HCT116 (cell line): ENCODE measurements at regions not wholly inside any gene's neighbourhood (a gene's known extent, or its start where the extent isn't known, plus 50 kb on each side); places are given as distances from the start of the nearest gene placed in this dataset.

ENCODE experiments used
- ATAC-seq: fragments of 200-7000 bp; cut with Tn5 transposase; 2 replicates; pipeline ENCODE4 v1.9.1; 2020; ENCODE audit warnings: mild to moderate bottlenecking, moderate library complexity
- BruUV-seq: library from RNA; stranded (reverse); fragments of 400-500 nt; replicated peaks from 2 replicates; lab custom pipeline; 2021; lab: Mats Ljungman, UMichigan
- CTCF ChIA-PET: fragments of 300-600 bp; sonication (Branson Sonifier 250); formaldehyde crosslinking; loops from one replicate; lab custom pipeline; 2021; ENCODE audit warnings: antibody characterized with exemption; lab: Charles Lee
- POLR2A ChIA-PET: fragments of 300-600, 350-600 bp; sonication (Branson Sonifier 250); formaldehyde crosslinking; loops from one replicate; lab custom pipeline; 2021; ENCODE audit warnings: antibody characterized with exemption; lab: Charles Lee
- RAD21 ChIA-PET, 2 experiments: fragments of 300-600 bp; sonication (Branson Sonifier 250); formaldehyde crosslinking; loops; one replicate each; lab custom pipeline; 2023; ENCODE audit warnings: low total read pairs in 2 of 2; ENCODE audit not compliant: uncharacterized antibody in 2 of 2, unreplicated experiment in 2 of 2, low non-redundant PET in 1 of 2; lab: Charles Lee
- DNase-seq: peaks from one replicate; pipeline ENCODE4 v3.0.0-alpha.2; 2010; ENCODE audit warnings: low read depth, low spot score
- H2AFZ ChIP-seq: fragments of 200-600 bp; shearing (Covaris generic), sonication (generic); 2 replicates; pipeline ENCODE4 v1.6.1; 2017; ENCODE audit warnings: low read depth, mixed run types, mixed read lengths, antibody characterized with exemption, low read length; ENCODE audit not compliant: poor library complexity, severe bottlenecking
- H3K27ac ChIP-seq: 2 replicates; pipeline ENCODE4 v1.5.1; 2012; ENCODE audit warnings: low read depth, low read length
- H3K27me3 ChIP-seq: fragments of 200-600 bp; sonication (generic); 2 replicates; pipeline ENCODE4 v1.6.1; 2016; ENCODE audit warnings: mixed run types, low read length, mixed read lengths; ENCODE audit not compliant: insufficient read depth
- H3K36me3 ChIP-seq, 2 experiments: fragments of 200-500 bp in 1 of 2; fragments of 200-600 bp in 1 of 2; sonication (Bioruptor generic) in 1 of 2; sonication (generic) in 1 of 2; 2 replicates each; pipeline versions ENCODE4 v1.5.1 to v1.6.1; 2014 to 2016; ENCODE audit warnings: low read length in 2 of 2, inconsistent platforms in 1 of 2, mixed read lengths in 1 of 2, mixed run types in 1 of 2; ENCODE audit not compliant: insufficient read depth in 2 of 2, control insufficient read depth in 1 of 2
- H3K4me1 ChIP-seq, 2 experiments: fragments of 200-600 bp in 1 of 2; sonication (generic) in 1 of 2; 2 replicates each; pipeline versions ENCODE4 v1.5.1 to v1.6.1; 2012 to 2017; ENCODE audit warnings: low read length in 2 of 2, inconsistent platforms in 1 of 2, mild to moderate bottlenecking in 1 of 2, mixed read lengths in 1 of 2, mixed run types in 1 of 2, moderate library complexity in 1 of 2; ENCODE audit not compliant: insufficient read depth in 2 of 2, control insufficient read depth in 1 of 2
- H3K4me2 ChIP-seq: fragments of 200-600 bp; sonication (generic); 2 replicates; pipeline ENCODE4 v1.6.1; 2017; ENCODE audit warnings: mixed run types, low read length, mixed read lengths
- H3K4me3 ChIP-seq, 2 experiments: fragments of 200-600 bp in 1 of 2; sonication (generic) in 1 of 2; replicated peaks in 1 of 2; 2 replicates each; pipeline ENCODE4 v1.5.1; 2011 to 2016; ENCODE audit warnings: low read length in 2 of 2, control low read depth in 1 of 2, low read depth in 1 of 2, mild to moderate bottlenecking in 1 of 2, mixed read lengths in 1 of 2, mixed run types in 1 of 2
- H3K79me2 ChIP-seq: fragments of 200-600 bp; sonication (generic); 2 replicates; pipeline ENCODE4 v1.6.1; 2017; ENCODE audit warnings: mild to moderate bottlenecking, mixed run types, low read length, moderate library complexity, mixed read lengths; ENCODE audit not compliant: insufficient read depth
- H3K9ac ChIP-seq: fragments of 200-600 bp; sonication (generic); 2 replicates; pipeline ENCODE4 v1.6.1; 2016; ENCODE audit warnings: low read length, mixed read lengths
- H3K9me2 ChIP-seq: fragments of 200-600 bp; sonication (generic), shearing (Covaris generic); 2 replicates; pipeline ENCODE4 v1.6.1; 2017; ENCODE audit warnings: mixed run types, mild to moderate bottlenecking, moderate library complexity; ENCODE audit not compliant: insufficient read depth
- H3K9me3 ChIP-seq, 2 experiments: fragments of 200-500 bp in 1 of 2; fragments of 200-600 bp in 1 of 2; sonication (Bioruptor generic) in 1 of 2; sonication (generic) in 1 of 2; 2 replicates each; pipeline ENCODE4 v1.6.1; 2014 to 2017; ENCODE audit warnings: low read length in 2 of 2, mixed read lengths in 2 of 2, inconsistent platforms in 1 of 2, low read depth in 1 of 2, mild to moderate bottlenecking in 1 of 2, mixed run types in 1 of 2, moderate library complexity in 1 of 2; ENCODE audit not compliant: control insufficient read depth in 1 of 2, insufficient read depth in 1 of 2
- H4K20me1 ChIP-seq: fragments of 200-600 bp; sonication (generic), shearing (Covaris generic); 2 replicates; pipeline ENCODE4 v1.6.1; 2017; ENCODE audit warnings: mixed run types, mild to moderate bottlenecking, moderate library complexity; ENCODE audit not compliant: insufficient read depth
- CEBPB ChIP-seq: IDR thresholded peaks from 2 replicates; pipeline ENCODE4 v1.6.1; 2012; ENCODE audit warnings: low read depth
- EZH2phosphoT487 ChIP-seq: fragments of 200-600 bp; IDR thresholded peaks from 2 replicates; pipeline ENCODE4 v1.6.1; 2018; ENCODE audit warnings: antibody characterized with exemption, borderline replicate concordance
- FOSL1 ChIP-seq: IDR thresholded peaks from 2 replicates; pipeline ENCODE4 v1.6.1; 2012; ENCODE audit warnings: low read depth
- JUND ChIP-seq: IDR thresholded peaks from 2 replicates; pipeline ENCODE4 v1.6.1; 2012
- YY1 ChIP-seq: IDR thresholded peaks from 2 replicates; pipeline ENCODE4 v1.6.1; 2011; ENCODE audit warnings: low read length, low read depth, moderate library complexity, mild to moderate bottlenecking; ENCODE audit not compliant: insufficient replicate concordance; ENCODE audit errors: extremely low read depth
- ZFX ChIP-seq: fragments of 450-650 bp; IDR thresholded peaks from 2 replicates; pipeline ENCODE4 v1.6.1; 2017
- intact Hi-C: fragments of 100-400 bp; cut with micrococcal nuclease; formaldehyde crosslinking; loops from 2 replicates; pipeline ENCODE4 v1.10.0; 2022
- TF ChIP-seq, protein P1 (sequence below): IDR thresholded peaks from 2 replicates; pipeline ENCODE4 v1.6.1; 2012; ENCODE audit warnings: low read depth
- TF ChIP-seq, protein P2 (sequence below): IDR thresholded peaks from 2 replicates; pipeline ENCODE4 v1.6.1; 2011; ENCODE audit warnings: mild to moderate bottlenecking, low read length, moderate library complexity; ENCODE audit not compliant: insufficient replicate concordance; ENCODE audit errors: extremely low read depth

DNA sequence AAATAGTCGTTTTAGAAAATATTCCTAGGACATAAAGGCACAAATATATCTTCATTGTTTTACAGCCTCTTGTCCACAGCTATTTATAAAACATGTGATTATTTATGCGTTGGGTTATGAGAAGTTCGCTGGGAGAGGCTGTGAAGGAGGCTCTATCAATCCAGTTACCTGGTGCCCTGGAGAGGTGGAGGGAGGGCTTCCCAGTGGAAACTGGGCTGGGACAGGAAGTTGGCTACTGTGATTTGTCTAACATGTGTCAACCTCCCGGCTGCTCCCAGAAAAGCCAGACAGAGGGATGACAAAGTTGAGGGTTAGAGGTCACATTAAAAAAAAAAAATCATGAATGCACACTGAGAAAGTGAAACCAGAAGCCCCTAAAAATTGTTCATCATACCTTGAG is 346.5 kb downstream of the ZNF536 start:
- POLR2A ChIA-PET = no interaction called here
- no peaks in the 10 kb centered on the region for H3K4me1 ChIP-seq
- no peaks in the 10 kb centered on the region for H3K79me2 ChIP-seq
- H3K9ac ChIP-seq = no peak overlapping the region
- H3K27me3 ChIP-seq = no peaks in the 10 kb centered on the region
- intact Hi-C loops = no loop called here
- H3K4me3 ChIP-seq = no peak overlapping the region
- no peak for DNase-seq
- BruUV-seq = no TSS peak
- TF ChIP-seq YY1 = no peak
- TF ChIP-seq, protein P1, sequence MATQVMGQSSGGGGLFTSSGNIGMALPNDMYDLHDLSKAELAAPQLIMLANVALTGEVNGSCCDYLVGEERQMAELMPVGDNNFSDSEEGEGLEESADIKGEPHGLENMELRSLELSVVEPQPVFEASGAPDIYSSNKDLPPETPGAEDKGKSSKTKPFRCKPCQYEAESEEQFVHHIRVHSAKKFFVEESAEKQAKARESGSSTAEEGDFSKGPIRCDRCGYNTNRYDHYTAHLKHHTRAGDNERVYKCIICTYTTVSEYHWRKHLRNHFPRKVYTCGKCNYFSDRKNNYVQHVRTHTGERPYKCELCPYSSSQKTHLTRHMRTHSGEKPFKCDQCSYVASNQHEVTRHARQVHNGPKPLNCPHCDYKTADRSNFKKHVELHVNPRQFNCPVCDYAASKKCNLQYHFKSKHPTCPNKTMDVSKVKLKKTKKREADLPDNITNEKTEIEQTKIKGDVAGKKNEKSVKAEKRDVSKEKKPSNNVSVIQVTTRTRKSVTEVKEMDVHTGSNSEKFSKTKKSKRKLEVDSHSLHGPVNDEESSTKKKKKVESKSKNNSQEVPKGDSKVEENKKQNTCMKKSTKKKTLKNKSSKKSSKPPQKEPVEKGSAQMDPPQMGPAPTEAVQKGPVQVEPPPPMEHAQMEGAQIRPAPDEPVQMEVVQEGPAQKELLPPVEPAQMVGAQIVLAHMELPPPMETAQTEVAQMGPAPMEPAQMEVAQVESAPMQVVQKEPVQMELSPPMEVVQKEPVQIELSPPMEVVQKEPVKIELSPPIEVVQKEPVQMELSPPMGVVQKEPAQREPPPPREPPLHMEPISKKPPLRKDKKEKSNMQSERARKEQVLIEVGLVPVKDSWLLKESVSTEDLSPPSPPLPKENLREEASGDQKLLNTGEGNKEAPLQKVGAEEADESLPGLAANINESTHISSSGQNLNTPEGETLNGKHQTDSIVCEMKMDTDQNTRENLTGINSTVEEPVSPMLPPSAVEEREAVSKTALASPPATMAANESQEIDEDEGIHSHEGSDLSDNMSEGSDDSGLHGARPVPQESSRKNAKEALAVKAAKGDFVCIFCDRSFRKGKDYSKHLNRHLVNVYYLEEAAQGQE = no peak
- no peak for TF ChIP-seq FOSL1
- TF ChIP-seq CEBPB = no peak
- no peaks in the 10 kb centered on the region for H3K9me2 ChIP-seq
- ATAC-seq = no peak
- H3K27ac ChIP-seq = no peak overlapping the region
- H4K20me1 ChIP-seq = no peaks in the 10 kb centered on the region
- no peak overlapping the region for H2AFZ ChIP-seq
- H3K9me3 ChIP-seq = no peaks in the 10 kb centered on the region; a peak in 1 of 4 replicates
- CTCF ChIA-PET = no interaction called here
- H3K4me2 ChIP-seq = no peak overlapping the region
- RAD21 ChIA-PET = no interaction called here
- H3K36me3 ChIP-seq = no peaks in the 10 kb centered on the region

DNA sequence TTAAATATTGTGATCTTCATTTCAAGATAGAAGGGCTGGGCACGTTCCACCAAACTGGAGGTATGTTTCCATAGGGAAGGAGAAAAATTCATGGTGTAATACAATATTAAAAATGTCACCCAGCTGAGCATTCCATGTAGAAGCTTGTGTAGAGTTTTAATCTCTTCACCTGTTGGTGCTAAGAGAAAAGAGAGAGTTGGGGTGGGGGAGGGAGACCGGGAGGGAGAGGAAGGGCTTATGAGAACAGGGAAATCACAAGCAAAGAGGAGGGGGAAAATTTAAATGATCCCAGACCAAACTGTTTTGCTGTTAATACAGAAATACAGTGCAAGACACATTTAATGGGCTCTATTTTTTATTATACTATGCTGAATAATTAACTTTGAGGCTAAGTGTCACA is 345.8 kb downstream of the ZNF536 start:
- Histone ChIP-seq H3K9ac (no peak overlapping the region), H4K20me1 (no peaks in the 10 kb centered on the region), H3K4me2 (no peak overlapping the region), H3K9me3 (no peaks in the 10 kb centered on the region; a peak in 1 of 4 replicates), H3K4me1 (no peaks in the 10 kb centered on the region), H3K27me3 (no peaks in the 10 kb centered on the region), H3K79me2 (no peaks in the 10 kb centered on the region), H3K27ac (no peak overlapping the region), H3K36me3 (no peaks in the 10 kb centered on the region), H3K9me2 (no peaks in the 10 kb centered on the region), H2AFZ (no peak overlapping the region), H3K4me3 (no peak overlapping the region)
- ChIA-PET POLR2A (no interaction called here), RAD21 (no interaction called here), CTCF (no interaction called here)
- ATAC-seq (no peak), DNase-seq (no peak)
- BruUV-seq = no TSS peak
- intact Hi-C loops = no loop called here
- TF ChIP-seq, protein P1 = no peak
- TF ChIP-seq ZFX (no peak), FOSL1 (no peak), EZH2phosphoT487 (no peak), JUND (no peak), CEBPB (no peak)
- TF ChIP-seq, protein P2, sequence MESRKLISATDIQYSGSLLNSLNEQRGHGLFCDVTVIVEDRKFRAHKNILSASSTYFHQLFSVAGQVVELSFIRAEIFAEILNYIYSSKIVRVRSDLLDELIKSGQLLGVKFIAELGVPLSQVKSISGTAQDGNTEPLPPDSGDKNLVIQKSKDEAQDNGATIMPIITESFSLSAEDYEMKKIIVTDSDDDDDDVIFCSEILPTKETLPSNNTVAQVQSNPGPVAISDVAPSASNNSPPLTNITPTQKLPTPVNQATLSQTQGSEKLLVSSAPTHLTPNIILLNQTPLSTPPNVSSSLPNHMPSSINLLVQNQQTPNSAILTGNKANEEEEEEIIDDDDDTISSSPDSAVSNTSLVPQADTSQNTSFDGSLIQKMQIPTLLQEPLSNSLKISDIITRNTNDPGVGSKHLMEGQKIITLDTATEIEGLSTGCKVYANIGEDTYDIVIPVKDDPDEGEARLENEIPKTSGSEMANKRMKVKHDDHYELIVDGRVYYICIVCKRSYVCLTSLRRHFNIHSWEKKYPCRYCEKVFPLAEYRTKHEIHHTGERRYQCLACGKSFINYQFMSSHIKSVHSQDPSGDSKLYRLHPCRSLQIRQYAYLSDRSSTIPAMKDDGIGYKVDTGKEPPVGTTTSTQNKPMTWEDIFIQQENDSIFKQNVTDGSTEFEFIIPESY = no peak
